Parathyroid adenoma (tissue), 2 donors: ENCODE measurements at regions not wholly inside any gene's neighbourhood (a gene's known extent, or its start where the extent isn't known, plus 50 kb on each side); places are given as distances from the start of the nearest gene placed in this dataset.

ENCODE experiments used
- H2AFZ ChIP-seq: fragments of 300-600 bp; sonication (generic); one replicate; pipeline ENCODE4 v1.7.0; 2017; ENCODE audit warnings: antibody characterized with exemption, mild to moderate bottlenecking
- H3K27ac ChIP-seq: fragments of 300-600 bp; sonication (generic); one replicate; pipeline ENCODE4 v1.7.0; 2017
- H3K27me3 ChIP-seq: fragments of 300-600 bp; sonication (generic); one replicate; pipeline ENCODE4 v1.7.0; 2017; ENCODE audit warnings: low read length; ENCODE audit not compliant: control insufficient read depth, insufficient read depth
- H3K36me3 ChIP-seq: fragments of 300-600 bp; sonication (generic); one replicate; pipeline ENCODE4 v1.7.0; 2017; ENCODE audit warnings: low read length; ENCODE audit not compliant: control insufficient read depth, insufficient read depth
- H3K4me1 ChIP-seq: fragments of 300-600 bp; sonication (generic); one replicate; pipeline ENCODE4 v1.7.0; 2017; ENCODE audit warnings: control low read depth
- H3K4me2 ChIP-seq: fragments of 300-600 bp; sonication (generic); one replicate; pipeline ENCODE4 v1.7.0; 2017; ENCODE audit warnings: low read length
- H3K4me3 ChIP-seq: fragments of 300-600 bp; sonication (generic); one replicate; pipeline ENCODE4 v1.7.0; 2017; ENCODE audit warnings: low read depth, low read length
- H3K79me2 ChIP-seq: fragments of 300-600 bp; sonication (generic); one replicate; pipeline ENCODE4 v1.7.0; 2017; ENCODE audit warnings: control low read depth
- H3K9ac ChIP-seq: fragments of 300-600 bp; sonication (generic); one replicate; pipeline ENCODE4 v1.7.0; 2017; ENCODE audit warnings: mild to moderate bottlenecking
- H3K9me3 ChIP-seq: fragments of 300-600 bp; sonication (generic); one replicate; pipeline ENCODE4 v1.7.0; 2017; ENCODE audit warnings: low read length; ENCODE audit not compliant: control insufficient read depth
- TF ChIP-seq, protein P1 (sequence below): fragments of 300-600 bp; sonication (generic); IDR thresholded peaks from one replicate; pipeline ENCODE4 v1.7.0; 2017; ENCODE audit warnings: antibody characterized with exemption, mild to moderate bottlenecking
- donor health status: primary hyperparathyroidism.

DNA sequence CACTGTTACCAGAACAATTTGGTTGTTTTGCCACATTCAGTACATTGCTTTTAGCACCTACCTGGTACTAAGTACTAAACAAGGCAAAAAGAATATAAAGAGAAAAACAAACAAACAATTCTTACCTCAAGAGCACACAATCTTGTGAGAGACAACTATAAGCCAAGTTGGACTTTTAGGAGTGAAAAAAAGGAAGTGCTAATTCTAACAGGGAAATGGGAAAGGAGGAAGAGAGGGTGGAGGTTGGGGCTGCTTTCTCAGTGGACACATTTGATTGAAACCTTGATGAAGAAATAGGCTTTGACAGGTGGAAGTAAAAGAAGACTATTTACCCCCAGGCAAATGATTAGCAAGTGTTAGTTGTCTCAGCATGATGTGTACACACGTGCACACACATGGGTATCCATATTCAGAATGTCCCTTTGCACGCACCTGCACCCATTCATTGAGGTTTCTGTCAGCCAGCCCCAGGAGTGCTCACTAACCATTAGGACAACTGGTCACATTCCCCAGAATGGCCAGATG lies 302.6 kb downstream of the ACTL7B start:
- TF ChIP-seq, protein P1, sequence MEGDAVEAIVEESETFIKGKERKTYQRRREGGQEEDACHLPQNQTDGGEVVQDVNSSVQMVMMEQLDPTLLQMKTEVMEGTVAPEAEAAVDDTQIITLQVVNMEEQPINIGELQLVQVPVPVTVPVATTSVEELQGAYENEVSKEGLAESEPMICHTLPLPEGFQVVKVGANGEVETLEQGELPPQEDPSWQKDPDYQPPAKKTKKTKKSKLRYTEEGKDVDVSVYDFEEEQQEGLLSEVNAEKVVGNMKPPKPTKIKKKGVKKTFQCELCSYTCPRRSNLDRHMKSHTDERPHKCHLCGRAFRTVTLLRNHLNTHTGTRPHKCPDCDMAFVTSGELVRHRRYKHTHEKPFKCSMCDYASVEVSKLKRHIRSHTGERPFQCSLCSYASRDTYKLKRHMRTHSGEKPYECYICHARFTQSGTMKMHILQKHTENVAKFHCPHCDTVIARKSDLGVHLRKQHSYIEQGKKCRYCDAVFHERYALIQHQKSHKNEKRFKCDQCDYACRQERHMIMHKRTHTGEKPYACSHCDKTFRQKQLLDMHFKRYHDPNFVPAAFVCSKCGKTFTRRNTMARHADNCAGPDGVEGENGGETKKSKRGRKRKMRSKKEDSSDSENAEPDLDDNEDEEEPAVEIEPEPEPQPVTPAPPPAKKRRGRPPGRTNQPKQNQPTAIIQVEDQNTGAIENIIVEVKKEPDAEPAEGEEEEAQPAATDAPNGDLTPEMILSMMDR = no peak
- Histone ChIP-seq H3K4me1 (no peaks in the 10 kb centered on the region), H2AFZ (no peak overlapping the region), H3K4me2 (no peak overlapping the region), H3K9ac (no peak overlapping the region), H3K27ac (no peak overlapping the region), H3K9me3 (no peaks in the 10 kb centered on the region), H3K27me3 (no peaks in the 10 kb centered on the region), H3K36me3 (no peaks in the 10 kb centered on the region), H3K4me3 (no peak overlapping the region), H3K79me2 (no peaks in the 10 kb centered on the region)

DNA sequence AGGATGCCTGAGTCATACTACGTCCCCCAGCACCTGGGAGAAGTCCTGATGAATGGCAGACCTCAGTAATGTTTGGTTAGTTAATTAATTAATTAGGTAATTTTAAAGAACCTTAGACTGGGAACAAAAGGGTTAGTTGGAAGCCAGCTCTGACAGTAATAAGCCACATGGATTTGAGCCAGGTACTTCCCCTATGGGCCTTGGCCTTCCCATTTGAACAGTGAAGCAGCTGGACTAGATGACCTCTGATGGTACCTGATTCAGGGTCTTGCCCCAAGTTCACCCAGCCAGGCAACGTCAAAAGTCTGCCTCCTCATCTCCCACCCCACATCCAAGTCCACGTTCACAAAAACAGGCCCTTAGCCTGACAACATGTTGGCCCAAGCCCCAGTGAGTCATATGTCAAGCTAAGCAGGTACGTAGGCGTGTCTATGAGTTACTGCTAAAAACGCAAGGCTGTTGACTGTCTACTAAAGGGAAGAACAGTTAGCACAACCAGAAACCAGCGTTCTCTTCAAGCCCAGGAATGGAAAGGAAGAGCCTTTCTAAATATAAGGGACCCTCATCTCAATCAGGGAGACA lies 303.2 kb downstream of the ACTL7B start:
- Histone ChIP-seq H3K27me3 (no peaks in the 10 kb centered on the region), H3K4me3 (no peak overlapping the region), H3K9me3 (no peaks in the 10 kb centered on the region), H3K4me1 (no peaks in the 10 kb centered on the region), H3K27ac (no peak overlapping the region), H3K9ac (no peak overlapping the region), H2AFZ (no peak overlapping the region), H3K36me3 (no peaks in the 10 kb centered on the region), H3K4me2 (no peak overlapping the region), H3K79me2 (no peaks in the 10 kb centered on the region)
- TF ChIP-seq, protein P1 = no peak

DNA sequence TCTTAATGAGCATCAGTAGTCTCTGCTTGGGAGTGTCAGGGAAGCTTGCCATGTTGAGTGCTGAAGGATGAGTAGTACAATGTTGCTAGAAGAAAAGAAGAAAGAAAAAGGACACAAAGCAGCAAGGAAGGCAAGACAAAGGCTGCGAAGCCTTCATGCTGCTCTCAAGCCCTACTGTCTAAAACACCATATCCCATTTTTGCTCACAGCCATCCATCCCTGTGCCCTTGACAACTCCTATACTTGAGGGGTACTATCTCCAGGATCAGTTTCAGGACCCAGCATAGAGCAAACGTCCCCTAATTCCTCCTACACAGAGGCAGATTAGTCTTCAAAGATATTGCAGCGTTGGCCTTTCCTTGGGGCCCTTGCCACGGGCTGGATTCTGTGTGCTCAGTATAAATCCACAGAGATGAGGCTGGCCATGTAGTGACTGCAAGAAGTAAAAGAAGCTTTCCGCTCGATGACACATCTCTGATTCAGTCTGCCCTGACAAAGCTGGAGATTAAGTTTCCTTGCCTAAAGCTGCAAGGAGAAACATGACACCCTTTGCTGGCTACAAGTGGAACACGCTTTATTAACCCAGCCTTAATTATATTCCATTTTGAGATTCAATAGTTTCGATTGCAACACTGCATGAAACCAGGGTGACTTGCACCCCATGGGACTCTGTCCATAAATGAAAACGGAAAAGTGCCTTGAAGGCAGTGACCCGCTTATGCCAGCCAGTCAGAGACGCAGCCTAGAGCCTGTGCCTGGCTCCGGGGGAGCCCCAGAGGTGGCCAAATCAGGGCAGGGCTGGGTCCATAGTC lies 304.6 kb downstream of the ACTL7B start:
- Histone ChIP-seq H3K27ac (no peak overlapping the region), H3K4me3 (no peak overlapping the region), H3K4me2 (no peak overlapping the region), H3K4me1 (no peaks in the 10 kb centered on the region), H3K27me3 (no peaks in the 10 kb centered on the region), H2AFZ (no peak overlapping the region), H3K9me3 (no peaks in the 10 kb centered on the region), H3K9ac (no peak overlapping the region), H3K79me2 (no peaks in the 10 kb centered on the region), H3K36me3 (no peaks in the 10 kb centered on the region)
- TF ChIP-seq, protein P1 = no peak

DNA sequence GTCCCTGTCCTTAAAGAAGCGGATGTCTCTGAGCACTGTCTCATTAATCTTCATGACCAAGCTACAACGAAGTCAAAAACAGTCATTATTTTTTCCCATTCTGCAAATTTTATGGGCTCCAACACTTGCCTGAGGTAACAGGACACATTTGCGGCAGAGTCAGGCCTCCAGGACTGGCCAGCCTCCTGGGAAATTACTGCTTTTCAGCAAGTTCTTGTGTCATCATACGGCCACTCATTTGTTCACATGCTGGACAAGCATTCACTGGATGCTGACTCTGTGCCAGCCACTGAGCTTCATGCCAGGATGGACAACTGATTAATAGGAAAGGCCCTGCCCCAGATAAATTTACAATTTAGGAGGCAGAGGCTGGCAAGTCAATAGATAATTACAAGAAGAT lies 305.7 kb downstream of the ACTL7B start:
- Histone ChIP-seq H3K9me3 (no peaks in the 10 kb centered on the region), H3K79me2 (no peaks in the 10 kb centered on the region), H3K4me3 (no peak overlapping the region), H3K4me2 (no peak overlapping the region), H2AFZ (no peak overlapping the region), H3K36me3 (no peaks in the 10 kb centered on the region), H3K4me1 (no peaks in the 10 kb centered on the region), H3K27me3 (no peaks in the 10 kb centered on the region), H3K27ac (no peak overlapping the region), H3K9ac (no peak overlapping the region)
- TF ChIP-seq, protein P1 = no peak
